B cell (primary cell): ENCODE measurements at regions not wholly inside any gene's neighbourhood (a gene's known extent, or its start where the extent isn't known, plus 50 kb on each side); places are given as distances from the start of the nearest gene placed in this dataset.

Source experiments
- EZH2 ChIP-seq: IDR thresholded peaks from 2 replicates; pipeline ENCODE4 v1.6.1; 2012; ENCODE audit warnings: borderline replicate concordance, low read depth, mild to moderate bottlenecking, moderate library complexity, low read length; ENCODE audit not compliant: insufficient read depth, poor library complexity, severe bottlenecking
- TF ChIP-seq, protein P1 (sequence below): fragments of 200-600 bp; IDR thresholded peaks from one replicate; pipeline ENCODE4 v1.8.0; 2022; ENCODE audit warnings: antibody characterized with exemption, mild to moderate bottlenecking

- TF ChIP-seq, protein P1, sequence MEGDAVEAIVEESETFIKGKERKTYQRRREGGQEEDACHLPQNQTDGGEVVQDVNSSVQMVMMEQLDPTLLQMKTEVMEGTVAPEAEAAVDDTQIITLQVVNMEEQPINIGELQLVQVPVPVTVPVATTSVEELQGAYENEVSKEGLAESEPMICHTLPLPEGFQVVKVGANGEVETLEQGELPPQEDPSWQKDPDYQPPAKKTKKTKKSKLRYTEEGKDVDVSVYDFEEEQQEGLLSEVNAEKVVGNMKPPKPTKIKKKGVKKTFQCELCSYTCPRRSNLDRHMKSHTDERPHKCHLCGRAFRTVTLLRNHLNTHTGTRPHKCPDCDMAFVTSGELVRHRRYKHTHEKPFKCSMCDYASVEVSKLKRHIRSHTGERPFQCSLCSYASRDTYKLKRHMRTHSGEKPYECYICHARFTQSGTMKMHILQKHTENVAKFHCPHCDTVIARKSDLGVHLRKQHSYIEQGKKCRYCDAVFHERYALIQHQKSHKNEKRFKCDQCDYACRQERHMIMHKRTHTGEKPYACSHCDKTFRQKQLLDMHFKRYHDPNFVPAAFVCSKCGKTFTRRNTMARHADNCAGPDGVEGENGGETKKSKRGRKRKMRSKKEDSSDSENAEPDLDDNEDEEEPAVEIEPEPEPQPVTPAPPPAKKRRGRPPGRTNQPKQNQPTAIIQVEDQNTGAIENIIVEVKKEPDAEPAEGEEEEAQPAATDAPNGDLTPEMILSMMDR: no peak
- no peak for TF ChIP-seq EZH2
Observed at GRCh38 chr3:24622696-24623225, 128.1 kb upstream of the THRB start.
